ENCODE measurements at regions not wholly inside any gene's neighbourhood (a gene's known extent, or its start where the extent isn't known, plus 50 kb on each side); places are given as distances from the start of the nearest gene placed in this dataset.

GRCh38 chr16:76114681-76115080 is 162.5 kb upstream of the CNTNAP4 start:
- TF ChIP-seq CTCF (IDR thresholded peaks at IDR 0.05; ENCODE audit: low read depth, low read length) (no peak), EZH2phosphoT487 (IDR thresholded peaks at IDR 0.05; ENCODE audit: low read depth) (no peak)

Data from OCI-LY3 (cell line).